Mucosa of stomach (tissue), 1 donor: ENCODE measurements at regions not wholly inside any gene's neighbourhood (a gene's known extent, or its start where the extent isn't known, plus 50 kb on each side); places are given as distances from the start of the nearest gene placed in this dataset.

Source experiments
- H3K27me3 ChIP-seq: one replicate; pipeline ENCODE4 v1.7.0; 2013; ENCODE audit warnings: mild to moderate bottlenecking, low read length; ENCODE audit not compliant: control insufficient read depth, insufficient read depth
- H3K36me3 ChIP-seq: one replicate; pipeline ENCODE4 v1.7.0; 2013; ENCODE audit warnings: low read length; ENCODE audit not compliant: control insufficient read depth, insufficient read depth
- H3K4me1 ChIP-seq: one replicate; pipeline ENCODE4 v1.7.0; 2013; ENCODE audit warnings: mild to moderate bottlenecking, low read length; ENCODE audit not compliant: control insufficient read depth, insufficient read depth
- H3K4me3 ChIP-seq: one replicate; pipeline ENCODE4 v1.7.0; 2013; ENCODE audit warnings: low read length
- H3K9ac ChIP-seq: one replicate; pipeline ENCODE4 v1.7.0; 2013; ENCODE audit warnings: mild to moderate bottlenecking, low read length, moderate library complexity
- H3K9me3 ChIP-seq: one replicate; pipeline ENCODE4 v1.7.0; 2013; ENCODE audit warnings: mild to moderate bottlenecking, low read length, moderate library complexity; ENCODE audit not compliant: control insufficient read depth
- donor health status: Pancreatic carcinoma.

GRCh38 chr14:54221432-54221803, 175.4 kb upstream of the CDKN3 start:
- Histone ChIP-seq H3K4me1 (peaks cover 8% of the 10 kb centered on the region), H3K4me3 (no peak overlapping the region), H3K9me3 (no peaks in the 10 kb centered on the region), H3K9ac (no peak overlapping the region), H3K36me3 (no peaks in the 10 kb centered on the region), H3K27me3 (peaks cover 26% of the 10 kb centered on the region)

DNA sequence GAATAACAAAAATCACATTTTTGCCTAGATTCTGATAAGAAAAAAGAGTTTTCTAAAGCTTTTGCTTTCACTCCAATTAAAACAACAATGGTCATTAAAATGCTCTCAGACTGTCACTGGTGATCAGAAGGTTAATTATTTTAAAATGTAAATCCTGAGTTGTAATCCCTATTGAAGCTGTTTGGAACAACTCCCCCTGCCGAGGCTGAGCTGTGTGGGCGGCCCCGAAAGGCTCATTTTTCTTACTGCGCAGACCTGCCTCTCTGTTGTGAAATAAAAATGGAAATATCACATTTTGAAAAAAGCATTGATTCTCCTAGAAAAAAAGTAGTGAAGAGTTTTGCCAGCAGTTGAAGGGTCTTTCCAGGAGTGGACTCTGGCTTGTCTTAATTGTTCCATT, 174.8 kb upstream of the CDKN3 start:
- H3K9ac ChIP-seq = no peak overlapping the region
- H3K9me3 ChIP-seq = no peaks in the 10 kb centered on the region
- no peak overlapping the region for H3K4me3 ChIP-seq
- peaks cover 26% of the 10 kb centered on the region for H3K27me3 ChIP-seq
- H3K4me1 ChIP-seq = peaks cover 8% of the 10 kb centered on the region
- H3K36me3 ChIP-seq = no peaks in the 10 kb centered on the region

- H3K36me3 ChIP-seq = no peaks in the 10 kb centered on the region
- no peaks in the 10 kb centered on the region for H3K9me3 ChIP-seq
- H3K27me3 ChIP-seq = peaks cover 25% of the 10 kb centered on the region
Observed at GRCh38 chr14:54223831-54224402, 172.9 kb upstream of the CDKN3 start.

GRCh38 chr14:54225457-54226060, 171.2 kb upstream of the CDKN3 start:
- Histone ChIP-seq H3K9ac (no peak overlapping the region), H3K27me3 (peaks cover 9% of the 10 kb centered on the region), H3K9me3 (no peaks in the 10 kb centered on the region), H3K36me3 (no peaks in the 10 kb centered on the region), H3K4me1 (peaks cover 4% of the 10 kb centered on the region), H3K4me3 (no peak overlapping the region)

More at GRCh38 chr14:54223831-54224402, 172.9 kb upstream of the CDKN3 start:
- Histone ChIP-seq H3K4me1 (peaks cover 8% of the 10 kb centered on the region), H3K9ac (no peak overlapping the region), H3K4me3 (no peak overlapping the region)

DNA sequence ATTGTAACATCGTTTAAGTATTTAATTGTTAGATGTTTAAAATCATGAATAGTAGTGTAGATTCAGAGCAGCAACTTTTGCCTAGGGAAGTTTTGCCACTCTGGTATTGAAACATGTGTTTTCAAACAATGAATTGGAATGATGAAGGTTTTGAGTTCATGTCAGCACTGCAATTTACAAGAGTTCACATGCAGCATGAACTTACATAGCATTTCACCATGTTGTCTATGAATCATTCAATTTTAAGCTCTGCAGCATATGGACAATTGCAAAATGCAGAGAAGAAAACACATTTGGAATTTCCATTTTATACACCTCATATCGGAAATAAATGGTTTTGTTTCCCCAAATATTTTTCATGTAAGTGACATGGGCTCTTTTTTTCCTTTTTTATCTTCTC, 170.7 kb upstream of the CDKN3 start:
- H3K9ac ChIP-seq = no peak overlapping the region
- peaks cover 4% of the 10 kb centered on the region for H3K4me1 ChIP-seq
- peaks cover 8% of the 10 kb centered on the region for H3K27me3 ChIP-seq
- no peaks in the 10 kb centered on the region for H3K36me3 ChIP-seq
- no peaks in the 10 kb centered on the region for H3K9me3 ChIP-seq
- no peak overlapping the region for H3K4me3 ChIP-seq

DNA sequence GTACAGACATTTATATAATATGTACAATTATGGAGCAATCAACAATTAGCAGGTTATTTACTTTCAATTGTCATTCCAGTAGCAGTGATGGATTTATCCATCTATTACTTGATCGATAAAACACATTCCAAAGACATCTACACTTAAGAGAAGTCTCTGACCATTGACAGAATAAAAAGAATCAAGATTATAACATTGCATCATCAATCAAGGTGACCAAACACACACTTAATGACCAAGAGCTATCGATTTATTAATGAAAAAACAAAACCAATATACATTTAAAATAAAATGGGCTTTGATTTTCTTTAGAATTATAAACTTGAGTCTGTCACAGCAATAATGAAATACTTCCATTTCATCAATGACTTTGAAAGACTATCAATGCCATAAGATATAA, 170.2 kb upstream of the CDKN3 start:
- H3K9ac ChIP-seq = no peak overlapping the region

DNA sequence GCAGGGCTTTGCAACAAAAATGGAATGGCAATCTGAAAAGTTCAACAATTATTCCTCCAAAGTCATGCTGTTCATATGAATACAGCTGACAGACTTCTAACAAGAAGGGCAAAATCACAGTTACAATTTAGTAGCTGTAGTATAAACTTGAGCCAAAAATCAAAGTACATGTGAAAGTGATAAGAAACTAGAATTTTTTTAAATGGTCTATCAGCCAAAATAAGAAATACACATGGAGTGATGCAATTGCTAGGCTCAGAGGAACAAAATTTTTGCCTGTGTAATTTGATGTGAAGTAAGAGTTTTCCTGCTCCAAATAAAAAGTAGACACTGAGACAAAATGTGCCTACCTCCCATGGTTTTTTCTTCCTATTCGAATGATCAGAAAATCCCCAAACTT, 167.7 kb upstream of the CDKN3 start:
- H3K4me1 ChIP-seq = peaks cover 4% of the 10 kb centered on the region
- no peaks in the 10 kb centered on the region for H3K9me3 ChIP-seq
- H3K4me3 ChIP-seq = no peak overlapping the region
- H3K9ac ChIP-seq = no peak overlapping the region
- H3K27me3 ChIP-seq = peaks cover 4% of the 10 kb centered on the region
- no peaks in the 10 kb centered on the region for H3K36me3 ChIP-seq

More for the DNA sequence above, 170.2 kb upstream of the CDKN3 start:
- Histone ChIP-seq H3K4me3 (no peak overlapping the region), H3K27me3 (peaks cover 8% of the 10 kb centered on the region), H3K4me1 (peaks cover 4% of the 10 kb centered on the region), H3K9me3 (no peaks in the 10 kb centered on the region), H3K36me3 (no peaks in the 10 kb centered on the region)

GRCh38 chr14:54230645-54231044, 166.2 kb upstream of the CDKN3 start:
- Histone ChIP-seq H3K9ac (no peak overlapping the region), H3K27me3 (peaks cover 4% of the 10 kb centered on the region), H3K9me3 (no peaks in the 10 kb centered on the region), H3K4me3 (no peak overlapping the region), H3K36me3 (no peaks in the 10 kb centered on the region), H3K4me1 (peaks cover under 1% of the 10 kb centered on the region)

- Histone ChIP-seq H3K4me1 (no peaks in the 10 kb centered on the region), H3K4me3 (no peak overlapping the region), H3K9ac (no peak overlapping the region), H3K27me3 (no peaks in the 10 kb centered on the region), H3K36me3 (no peaks in the 10 kb centered on the region), H3K9me3 (no peaks in the 10 kb centered on the region)
Observed at GRCh38 chr14:54232735-54233134, 164.1 kb upstream of the CDKN3 start.

DNA sequence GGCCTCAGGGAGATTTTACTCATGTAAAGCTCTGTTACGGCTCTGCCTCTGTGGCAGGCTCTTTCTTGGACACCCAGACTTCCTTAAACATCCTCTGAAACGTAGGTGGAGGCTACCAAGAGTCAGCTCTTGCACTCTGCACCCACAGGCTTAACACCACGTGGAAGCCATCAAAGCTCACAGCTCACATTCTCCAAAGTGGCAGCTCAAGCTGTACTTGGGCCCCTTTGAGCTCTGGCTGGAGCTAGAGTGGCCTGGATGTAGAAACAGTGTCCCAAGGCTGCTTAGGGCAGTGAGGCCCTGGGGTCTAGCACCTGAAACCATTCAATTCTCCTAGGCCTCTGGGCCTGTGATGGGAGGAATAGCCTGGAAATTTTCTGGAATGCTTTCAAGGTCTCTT, 155.3 kb upstream of the CDKN3 start:
- Histone ChIP-seq H3K9me3 (no peaks in the 10 kb centered on the region), H3K36me3 (no peaks in the 10 kb centered on the region), H3K4me3 (no peak overlapping the region), H3K27me3 (no peaks in the 10 kb centered on the region), H3K4me1 (no peaks in the 10 kb centered on the region), H3K9ac (no peak overlapping the region)

- Histone ChIP-seq H3K36me3 (no peaks in the 10 kb centered on the region), H3K4me1 (peaks cover 39% of the 10 kb centered on the region)
Observed at GRCh38 chr14:54251356-54251755, 145.5 kb upstream of the CDKN3 start.

GRCh38 chr14:54252072-54252730, 144.6 kb upstream of the CDKN3 start:
- Histone ChIP-seq H3K27me3 (peaks cover 3% of the 10 kb centered on the region), H3K4me3 (peak overlapping the region; percentile 5), H3K9ac (no peak overlapping the region), H3K36me3 (no peaks in the 10 kb centered on the region), H3K9me3 (no peaks in the 10 kb centered on the region), H3K4me1 (peaks cover 39% of the 10 kb centered on the region)

More at GRCh38 chr14:54251356-54251755, 145.5 kb upstream of the CDKN3 start:
- peaks cover 3% of the 10 kb centered on the region for H3K27me3 ChIP-seq
- H3K4me3 ChIP-seq = peak overlapping the region; percentile 5
- H3K9me3 ChIP-seq = no peaks in the 10 kb centered on the region
- H3K9ac ChIP-seq = no peak overlapping the region
